Left ventricle myocardium inferior (tissue), 1 donor: ENCODE measurements at regions not wholly inside any gene's neighbourhood (a gene's known extent, or its start where the extent isn't known, plus 50 kb on each side); places are given as distances from the start of the nearest gene placed in this dataset.
"Not testable (repeated sequence)": the region's sequence is repeated elsewhere in the genome, so short reads cannot be mapped to it uniquely, and the experiment has no call there.

Experiments used
- DNase-seq: peaks from one replicate; pipeline ENCODE4 v3.0.0-alpha.2; 2020
- H3K27ac ChIP-seq: fragments of 200-600 bp; replicated peaks from 2 replicates; pipeline ENCODE4 v1.8.0; 2021
- H3K27me3 ChIP-seq: fragments of 200-600 bp; 2 replicates; pipeline ENCODE4 v1.8.0; 2021; ENCODE audit warnings: low read depth
- H3K36me3 ChIP-seq: fragments of 200-600 bp; 2 replicates; pipeline ENCODE4 v1.8.0; 2021
- H3K4me1 ChIP-seq: fragments of 200-600 bp; 2 replicates; pipeline ENCODE4 v1.8.0; 2021
- H3K4me3 ChIP-seq: fragments of 200-600 bp; 2 replicates; pipeline ENCODE4 v1.8.0; 2021; ENCODE audit warnings: mild to moderate bottlenecking, moderate library complexity
- H3K9me3 ChIP-seq: fragments of 200-600 bp; replicated peaks from 2 replicates; pipeline ENCODE4 v1.8.0; 2021
- CTCF ChIP-seq: fragments of 200-600 bp; IDR thresholded peaks from 2 replicates; pipeline ENCODE4 v1.8.0; 2021; ENCODE audit warnings: antibody characterized with exemption, mild to moderate bottlenecking, borderline replicate concordance
- intact Hi-C: fragments of 100-400 bp; cut with micrococcal nuclease; formaldehyde crosslinking; loops from one replicate; pipeline ENCODE4 v1.11.0; 2022
- donor health status: DM: no; HTN: yes; CAD: no; lungs with severe emphysema.

- Histone ChIP-seq H3K27ac (no peak overlapping the region), H3K27me3 (no peaks in the 10 kb centered on the region), H3K4me1 (no peaks in the 10 kb centered on the region), H3K4me3 (no peak overlapping the region), H3K9me3 (no peaks in the 10 kb centered on the region), H3K36me3 (no peaks in the 10 kb centered on the region)
- no peak for DNase-seq
- TF ChIP-seq CTCF = no peak
- intact Hi-C loops = no loop called here
Measured at GRCh38 chr21:17396948-17397347, 115.9 kb upstream of the CXADR start.

GRCh38 chr21:17397703-17398102 is 115.1 kb upstream of the CXADR start:
- Histone ChIP-seq H3K27ac (no peak overlapping the region), H3K9me3 (no peaks in the 10 kb centered on the region), H3K4me3 (no peak overlapping the region), H3K4me1 (no peaks in the 10 kb centered on the region), H3K36me3 (no peaks in the 10 kb centered on the region), H3K27me3 (no peaks in the 10 kb centered on the region)
- no peak for TF ChIP-seq CTCF
- no peak for DNase-seq
- intact Hi-C loops = no loop called here

- H3K9me3 ChIP-seq, H3K4me3 ChIP-seq, H3K36me3 ChIP-seq, DNase-seq, H3K27me3 ChIP-seq, H3K27ac ChIP-seq, H3K4me1 ChIP-seq, intact Hi-C loops: not testable (repeated sequence)
Measured at GRCh38 chr21:17398954-17399353, 113.9 kb upstream of the CXADR start.

- no peak for DNase-seq
- Histone ChIP-seq H3K9me3 (peaks cover 6% of the 10 kb centered on the region), H3K27ac (no peak overlapping the region), H3K4me3 (no peak overlapping the region), H3K36me3 (no peaks in the 10 kb centered on the region), H3K27me3 (no peaks in the 10 kb centered on the region), H3K4me1 (no peaks in the 10 kb centered on the region)
- TF ChIP-seq CTCF = no peak
- intact Hi-C loops = no loop called here
Measured at GRCh38 chr21:17402937-17403336, 109.9 kb upstream of the CXADR start.

GRCh38 chr21:17406202-17406601 is 106.6 kb upstream of the CXADR start:
- no peak overlapping the region for H3K4me3 ChIP-seq
- H3K9me3 ChIP-seq = peaks cover 6% of the 10 kb centered on the region
- intact Hi-C loops = no loop called here
- H3K27ac ChIP-seq = no peak overlapping the region
- H3K27me3 ChIP-seq = no peaks in the 10 kb centered on the region
- DNase-seq = no peak
- H3K36me3 ChIP-seq = no peaks in the 10 kb centered on the region
- TF ChIP-seq CTCF = no peak
- H3K4me1 ChIP-seq = no peaks in the 10 kb centered on the region

GRCh38 chr21:17414766-17415165 is 98.1 kb upstream of the CXADR start:
- no peak for TF ChIP-seq CTCF
- Histone ChIP-seq H3K27me3 (no peaks in the 10 kb centered on the region), H3K4me1 (no peaks in the 10 kb centered on the region), H3K4me3 (no peak overlapping the region), H3K27ac (no peak overlapping the region), H3K36me3 (no peaks in the 10 kb centered on the region), H3K9me3 (no peaks in the 10 kb centered on the region)
- DNase-seq = no peak
- intact Hi-C loops = no loop called here
